ENCODE measurements at regions not wholly inside any gene's neighbourhood (a gene's known extent, or its start where the extent isn't known, plus 50 kb on each side); places are given as distances from the start of the nearest gene placed in this dataset.
A peak's percentile ranks its signal among the peaks of the same experiment; 100 is the strongest.
"Not testable (repeated sequence)": the region's sequence is repeated elsewhere in the genome, so short reads cannot be mapped to it uniquely, and the experiment has no call there.

DNA sequence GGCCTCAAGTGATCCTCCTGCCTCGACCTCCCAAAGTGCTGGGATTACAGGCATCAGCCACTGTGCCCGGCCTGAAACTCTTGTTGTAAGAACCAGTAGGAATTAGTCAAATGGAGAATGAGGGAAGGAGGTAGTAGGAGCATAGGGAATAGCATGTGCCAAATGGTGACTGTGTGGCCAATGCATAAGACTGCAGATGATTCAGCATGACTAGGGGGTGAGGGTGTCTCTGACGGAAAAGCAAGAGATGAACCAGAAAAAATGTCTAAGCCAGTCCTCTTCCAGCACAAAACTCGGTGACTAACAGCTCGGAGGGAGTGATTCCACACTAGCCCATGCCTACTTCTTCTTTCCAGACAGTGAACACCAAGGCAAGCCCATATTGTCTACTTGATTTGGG lies 58.2 kb upstream of the DUSP21 start:
- H3K36me3 ChIP-seq (ENCODE audit: control insufficient read depth in 4 of 4, insufficient read depth in 4 of 4, low read length in 3 of 4), result no peaks in the 10 kb centered on the region
- peaks cover 0 to 9% (median 0%) of the 10 kb centered on the region in 5 experiments for H3K27me3 ChIP-seq (replicated peaks in 2 of 5; ENCODE audit: control insufficient read depth in 4 of 5, insufficient read depth in 5 of 5, low read length in 4 of 5)
- no peak overlapping the region for H3K4me3 ChIP-seq (ENCODE audit: control insufficient read depth in 1 of 7, extremely low read depth in 1 of 7, insufficient read depth in 4 of 7, low read depth in 2 of 7, low read length in 6 of 7)
- H3K9me3 ChIP-seq (ENCODE audit: control extremely low read depth in 1 of 5, control insufficient read depth in 4 of 5, insufficient read depth in 2 of 5, low read depth in 1 of 5, low read length in 4 of 5), result no peaks in the 10 kb centered on the region
- DNase-seq, result no peak
- 59% methylated on average over 2 of the region's 5 CpGs for WGBS (ENCODE audit: insufficient coverage)
- ChIA-PET POLR2A (no interaction called here), CTCF (interaction anchor here (1.6 kb wide), 1 partner anchor 112 kb away, joined by 3 read pairs; no protein-coding TSS in a partner anchor)
- no peak overlapping the region for H3K27ac ChIP-seq (ENCODE audit: insufficient read depth in 1 of 2, low read depth in 1 of 2, low read length in 2 of 2, poor library complexity in 1 of 2, severe bottlenecking in 2 of 2)
- no peaks in the 10 kb centered on the region for H3K4me1 ChIP-seq (ENCODE audit: control extremely low read depth in 1 of 4, control insufficient read depth in 4 of 4, insufficient read depth in 4 of 4, low read length in 3 of 4)

DNA sequence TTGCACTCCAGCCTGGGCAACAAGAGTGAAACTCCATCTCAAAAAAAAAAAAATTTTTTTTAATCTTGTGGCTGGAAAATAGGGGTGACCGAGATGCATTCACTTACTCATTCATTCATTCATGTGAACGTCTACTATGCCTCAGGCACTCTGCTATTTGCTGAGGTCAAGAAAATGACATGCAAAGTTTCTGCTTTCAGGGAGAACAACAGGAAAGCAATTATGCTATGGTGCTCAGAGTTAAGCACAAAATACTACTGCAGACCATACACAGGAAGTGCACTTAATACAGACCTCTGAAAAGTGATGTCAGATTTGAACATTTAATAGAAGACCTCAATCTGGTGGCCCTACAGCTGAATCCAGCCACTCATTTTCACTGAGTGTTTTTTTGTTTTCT lies 59.6 kb upstream of the DUSP21 start:
- H3K4me3 ChIP-seq (ENCODE audit: control insufficient read depth in 1 of 7, extremely low read depth in 1 of 7, insufficient read depth in 4 of 7, low read depth in 2 of 7, low read length in 6 of 7), result no peak overlapping the region
- WGBS (ENCODE audit: insufficient coverage), result no CpG with 5 or more reads among the region's 2 CpGs
- no peak overlapping the region for H3K27ac ChIP-seq (ENCODE audit: insufficient read depth in 1 of 2, low read depth in 1 of 2, low read length in 2 of 2, poor library complexity in 1 of 2, severe bottlenecking in 2 of 2)
- ChIA-PET CTCF (interaction anchor here (1.6 kb wide), 1 partner anchor 110 kb away, joined by 3 read pairs; no protein-coding TSS in a partner anchor), POLR2A (no interaction called here)
- no peaks in the 10 kb centered on the region for H3K36me3 ChIP-seq (ENCODE audit: control insufficient read depth in 4 of 4, insufficient read depth in 4 of 4, low read length in 3 of 4)
- H3K4me1 ChIP-seq (ENCODE audit: control extremely low read depth in 1 of 4, control insufficient read depth in 4 of 4, insufficient read depth in 4 of 4, low read length in 3 of 4), result no peaks in the 10 kb centered on the region
- DNase-seq, result peak in 2 of 3 donors; percentile 1 to 13
- H3K27me3 ChIP-seq (replicated peaks in 2 of 5; ENCODE audit: control insufficient read depth in 4 of 5, insufficient read depth in 5 of 5, low read length in 4 of 5), result peaks cover 0 to 9% (median 0%) of the 10 kb centered on the region in 5 experiments
- H3K9me3 ChIP-seq (ENCODE audit: control extremely low read depth in 1 of 5, control insufficient read depth in 4 of 5, insufficient read depth in 2 of 5, low read depth in 1 of 5, low read length in 4 of 5), result no peaks in the 10 kb centered on the region

GRCh38 chrX:44778254-44778653 lies 65.6 kb upstream of the DUSP21 start:
- Histone ChIP-seq H3K4me1 (ENCODE audit: control extremely low read depth in 1 of 4, control insufficient read depth in 4 of 4, insufficient read depth in 4 of 4, low read length in 3 of 4) (no peaks in the 10 kb centered on the region), H3K27me3 (replicated peaks in 2 of 5; ENCODE audit: control insufficient read depth in 4 of 5, insufficient read depth in 5 of 5, low read length in 4 of 5) (peaks cover 0 to 4% (median 0%) of the 10 kb centered on the region in 5 experiments), H3K36me3 (ENCODE audit: control insufficient read depth in 4 of 4, insufficient read depth in 4 of 4, low read length in 3 of 4) (no peaks in the 10 kb centered on the region), H3K9me3 (ENCODE audit: control extremely low read depth in 1 of 5, control insufficient read depth in 4 of 5, insufficient read depth in 2 of 5, low read depth in 1 of 5, low read length in 4 of 5) (no peaks in the 10 kb centered on the region), H3K4me3 (ENCODE audit: control insufficient read depth in 1 of 7, extremely low read depth in 1 of 7, insufficient read depth in 4 of 7, low read depth in 2 of 7, low read length in 6 of 7) (no peak overlapping the region), H3K27ac (ENCODE audit: insufficient read depth in 1 of 2, low read depth in 1 of 2, low read length in 2 of 2, poor library complexity in 1 of 2, severe bottlenecking in 2 of 2) (no peak overlapping the region)
- ChIA-PET POLR2A (no interaction called here), CTCF (no interaction called here)
- DNase-seq, result no peak
- 97% methylated on average over 4 of the region's 7 CpGs for WGBS (ENCODE audit: insufficient coverage)

DNA sequence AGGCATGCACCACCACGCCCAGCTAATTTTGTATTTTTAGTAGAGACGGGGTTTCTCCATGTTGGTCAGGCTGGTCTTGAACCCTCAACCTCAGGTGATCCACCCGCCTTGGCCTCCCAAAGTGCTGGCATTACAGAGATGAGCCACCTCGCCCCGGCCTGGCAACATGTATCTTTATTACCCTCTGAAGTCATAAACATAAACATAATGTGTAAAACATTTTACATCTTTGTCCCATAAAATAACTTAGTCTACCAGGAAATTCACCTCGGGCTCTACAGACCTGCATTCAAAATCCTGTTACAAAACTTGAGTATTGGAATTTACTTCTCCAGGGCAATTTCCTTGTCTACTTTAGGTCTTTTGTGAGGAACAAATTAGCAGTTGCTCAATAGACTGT lies 68.1 kb upstream of the DUSP21 start:
- 89% methylated on average over 3 of the region's 6 CpGs for WGBS (ENCODE audit: insufficient coverage)
- Histone ChIP-seq H3K9me3 (ENCODE audit: control extremely low read depth in 1 of 5, control insufficient read depth in 4 of 5, insufficient read depth in 2 of 5, low read depth in 1 of 5, low read length in 4 of 5) (no peaks in the 10 kb centered on the region), H3K36me3 (ENCODE audit: control insufficient read depth in 4 of 4, insufficient read depth in 4 of 4, low read length in 3 of 4) (no peaks in the 10 kb centered on the region), H3K4me1 (ENCODE audit: control extremely low read depth in 1 of 4, control insufficient read depth in 4 of 4, insufficient read depth in 4 of 4, low read length in 3 of 4) (no peaks in the 10 kb centered on the region), H3K27me3 (replicated peaks in 2 of 5; ENCODE audit: control insufficient read depth in 4 of 5, insufficient read depth in 5 of 5, low read length in 4 of 5) (peaks cover 0 to 10% (median 0%) of the 10 kb centered on the region in 5 experiments), H3K27ac (ENCODE audit: insufficient read depth in 1 of 2, low read depth in 1 of 2, low read length in 2 of 2, poor library complexity in 1 of 2, severe bottlenecking in 2 of 2) (no peak overlapping the region), H3K4me3 (ENCODE audit: control insufficient read depth in 1 of 7, extremely low read depth in 1 of 7, insufficient read depth in 4 of 7, low read depth in 2 of 7, low read length in 6 of 7) (no peak overlapping the region)
- CTCF ChIA-PET, result no interaction called here
- DNase-seq, result no peak
- POLR2A ChIA-PET, result no interaction called here

- H3K9me3 ChIP-seq (ENCODE audit: control extremely low read depth in 1 of 5, control insufficient read depth in 4 of 5, insufficient read depth in 2 of 5, low read depth in 1 of 5, low read length in 4 of 5); H3K36me3 ChIP-seq (ENCODE audit: control insufficient read depth in 4 of 4, insufficient read depth in 4 of 4, low read length in 3 of 4); CTCF ChIA-PET; H3K4me1 ChIP-seq (ENCODE audit: control extremely low read depth in 1 of 4, control insufficient read depth in 4 of 4, insufficient read depth in 4 of 4, low read length in 3 of 4); H3K27ac ChIP-seq (ENCODE audit: insufficient read depth in 1 of 2, low read depth in 1 of 2, low read length in 2 of 2, poor library complexity in 1 of 2, severe bottlenecking in 2 of 2); DNase-seq; H3K4me3 ChIP-seq (ENCODE audit: control insufficient read depth in 1 of 7, extremely low read depth in 1 of 7, insufficient read depth in 4 of 7, low read depth in 2 of 7, low read length in 6 of 7): not testable (repeated sequence)
- H3K27me3 ChIP-seq (replicated peaks in 2 of 5; ENCODE audit: control insufficient read depth in 4 of 5, insufficient read depth in 5 of 5, low read length in 4 of 5), result peaks cover 0 to 10% (median 0%) of the 10 kb centered on the region in 5 experiments
- 64% methylated on average over 6 of the region's 10 CpGs for WGBS (ENCODE audit: insufficient coverage)
- POLR2A ChIA-PET, result interaction anchor here (0.6 kb wide), 1 partner anchor 202 kb away, joined by 3 read pairs; no protein-coding TSS in a partner anchor
These were observed 69.8 kb upstream of the DUSP21 start for GRCh38 chrX:44774066-44774465.

DNA sequence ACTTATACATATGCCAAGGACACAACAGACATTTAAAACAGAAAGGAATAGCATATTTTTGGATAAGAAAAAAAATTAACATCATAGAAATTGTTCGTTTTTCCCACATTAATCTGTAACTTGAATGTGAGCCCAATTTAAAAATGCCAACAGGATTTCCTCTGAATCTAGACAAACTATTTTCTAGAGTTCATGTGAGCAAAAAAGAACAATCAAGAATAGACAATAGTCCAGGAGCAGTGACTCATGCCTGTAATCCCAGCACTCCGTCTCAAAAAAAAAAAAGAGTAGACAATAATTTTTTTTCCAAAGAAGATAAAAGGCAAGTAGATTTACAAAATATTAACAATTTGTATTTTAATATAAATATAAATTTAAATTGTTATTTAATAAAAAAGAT lies 73.7 kb upstream of the DUSP21 start:
- no CpG with 5 or more reads among the region's 2 CpGs for WGBS (ENCODE audit: insufficient coverage)
- Histone ChIP-seq H3K4me1 (ENCODE audit: control extremely low read depth in 1 of 4, control insufficient read depth in 4 of 4, insufficient read depth in 4 of 4, low read length in 3 of 4) (no peaks in the 10 kb centered on the region), H3K4me3 (ENCODE audit: control insufficient read depth in 1 of 7, extremely low read depth in 1 of 7, insufficient read depth in 4 of 7, low read depth in 2 of 7, low read length in 6 of 7) (no peak overlapping the region), H3K9me3 (ENCODE audit: control extremely low read depth in 1 of 5, control insufficient read depth in 4 of 5, insufficient read depth in 2 of 5, low read depth in 1 of 5, low read length in 4 of 5) (no peaks in the 10 kb centered on the region), H3K27ac (ENCODE audit: insufficient read depth in 1 of 2, low read depth in 1 of 2, low read length in 2 of 2, poor library complexity in 1 of 2, severe bottlenecking in 2 of 2) (no peak overlapping the region), H3K36me3 (ENCODE audit: control insufficient read depth in 4 of 4, insufficient read depth in 4 of 4, low read length in 3 of 4) (no peaks in the 10 kb centered on the region), H3K27me3 (replicated peaks in 2 of 5; ENCODE audit: control insufficient read depth in 4 of 5, insufficient read depth in 5 of 5, low read length in 4 of 5) (peaks cover 0 to 8% (median 0%) of the 10 kb centered on the region in 5 experiments)
- ChIA-PET CTCF (no interaction called here), POLR2A (no interaction called here)
- DNase-seq, result no peak

DNA sequence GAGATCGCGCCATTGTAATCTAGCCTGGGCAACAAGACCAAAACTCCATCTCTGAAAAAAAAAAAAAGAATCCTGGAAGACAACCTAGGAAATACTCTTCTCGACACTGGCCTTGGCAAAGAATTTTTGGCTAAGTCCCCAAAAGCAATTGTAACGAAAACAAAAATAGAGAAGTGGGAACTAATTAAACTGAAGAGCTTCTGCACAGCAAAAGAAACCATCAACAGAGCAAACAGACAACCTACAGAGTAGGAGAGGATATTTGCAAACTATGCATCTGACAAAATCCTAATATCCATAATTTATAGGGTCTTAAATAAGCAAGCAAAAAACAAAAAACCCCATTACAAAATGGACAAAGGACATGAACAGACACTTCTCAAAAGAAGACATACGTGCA lies 76.5 kb upstream of the DUSP21 start:
- no peaks in the 10 kb centered on the region for H3K27me3 ChIP-seq (replicated peaks in 2 of 5; ENCODE audit: control insufficient read depth in 4 of 5, insufficient read depth in 5 of 5, low read length in 4 of 5)
- 69% methylated on average over 3 of the region's 5 CpGs for WGBS (ENCODE audit: insufficient coverage)
- H3K4me1 ChIP-seq (ENCODE audit: control extremely low read depth in 1 of 4, control insufficient read depth in 4 of 4, insufficient read depth in 4 of 4, low read length in 3 of 4), result no peaks in the 10 kb centered on the region
- DNase-seq, result no peak
- CTCF ChIA-PET, result no interaction called here
- H3K27ac ChIP-seq (ENCODE audit: insufficient read depth in 1 of 2, low read depth in 1 of 2, low read length in 2 of 2, poor library complexity in 1 of 2, severe bottlenecking in 2 of 2), result no peak overlapping the region
- no peak overlapping the region for H3K4me3 ChIP-seq (ENCODE audit: control insufficient read depth in 1 of 7, extremely low read depth in 1 of 7, insufficient read depth in 4 of 7, low read depth in 2 of 7, low read length in 6 of 7)
- H3K9me3 ChIP-seq (ENCODE audit: control extremely low read depth in 1 of 5, control insufficient read depth in 4 of 5, insufficient read depth in 2 of 5, low read depth in 1 of 5, low read length in 4 of 5), result no peaks in the 10 kb centered on the region
- POLR2A ChIA-PET, result no interaction called here
- H3K36me3 ChIP-seq (ENCODE audit: control insufficient read depth in 4 of 4, insufficient read depth in 4 of 4, low read length in 3 of 4), result no peaks in the 10 kb centered on the region
